ENCODE measurements at regions not wholly inside any gene's neighbourhood (a gene's known extent, or its start where the extent isn't known, plus 50 kb on each side); places are given as distances from the start of the nearest gene placed in this dataset.

GRCh38 chr3:34106879-34107278 is 308.4 kb downstream of the PDCD6IP start:
- TF ChIP-seq CTCF (IDR thresholded peaks at IDR 0.05), result peak; percentile 21 to 46 (median 46)
- no peak for TF ChIP-seq POLR2A (IDR thresholded peaks at IDR 0.05)
